ENCODE measurements at regions not wholly inside any gene's neighbourhood (a gene's known extent, or its start where the extent isn't known, plus 50 kb on each side); places are given as distances from the start of the nearest gene placed in this dataset.
"Not testable (repeated sequence)": the region's sequence is repeated elsewhere in the genome, so short reads cannot be mapped to it uniquely, and the experiment has no call there.

- DNase-seq (ENCODE audit: low spot score) (no peak), ATAC-seq (ENCODE audit: low FRiP score) (no peak)
- TF ChIP-seq CTCF (IDR thresholded peaks at IDR 0.05) = no peak
These were observed 91.1 kb upstream of the CLPB start for GRCh38 chr11:72525466-72525865.

- TF ChIP-seq CTCF (IDR thresholded peaks at IDR 0.05) = no peak
- no peak for DNase-seq (ENCODE audit: low spot score)
- no peak for ATAC-seq (ENCODE audit: low FRiP score)
These were observed 90.4 kb upstream of the CLPB start for GRCh38 chr11:72524711-72525110.

GRCh38 chr11:72523991-72524390 is 89.7 kb upstream of the CLPB start:
- no peak for DNase-seq (ENCODE audit: low spot score)
- no peak for TF ChIP-seq CTCF (IDR thresholded peaks at IDR 0.05)
- ATAC-seq (ENCODE audit: low FRiP score) = no peak

GRCh38 chr11:72522186-72522585 is 87.9 kb upstream of the CLPB start:
- ATAC-seq (ENCODE audit: low FRiP score) = no peak
- DNase-seq (ENCODE audit: low spot score) = no peak
- TF ChIP-seq CTCF (IDR thresholded peaks at IDR 0.05) = no peak

GRCh38 chr11:72521664-72522063 is 87.3 kb upstream of the CLPB start:
- ATAC-seq (ENCODE audit: low FRiP score) (no peak), DNase-seq (ENCODE audit: low spot score) (no peak)
- TF ChIP-seq CTCF (IDR thresholded peaks at IDR 0.05) = no peak

GRCh38 chr11:72520815-72521214 is 86.5 kb upstream of the CLPB start:
- DNase-seq (ENCODE audit: low spot score) (no peak), ATAC-seq (ENCODE audit: low FRiP score) (no peak)
- no peak for TF ChIP-seq CTCF (IDR thresholded peaks at IDR 0.05)

- DNase-seq (ENCODE audit: low spot score); ATAC-seq (ENCODE audit: low FRiP score): not testable (repeated sequence)
These were observed 85.6 kb upstream of the CLPB start for GRCh38 chr11:72519882-72520281.
